Calu3 (cell line): ENCODE measurements at regions not wholly inside any gene's neighbourhood (a gene's known extent, or its start where the extent isn't known, plus 50 kb on each side); places are given as distances from the start of the nearest gene placed in this dataset.

Experiments used
- BruUV-seq: library from RNA; stranded (reverse); fragments of 400-500 nt; replicated peaks from 2 replicates; lab custom pipeline; 2021; lab: Mats Ljungman, UMichigan
- CTCF ChIA-PET: fragments of 300-600 bp; sonication (Branson Sonifier 250); formaldehyde crosslinking; loops from one replicate; lab custom pipeline; 2022; ENCODE audit warnings: antibody characterized with exemption; lab: Charles Lee
- DNase-seq: peaks from one replicate; pipeline ENCODE4 v3.0.0; 2022
- H3K27ac Mint-ChIP-seq: one replicate; pipeline ENCODE4 v1.8.0; 2022; ENCODE audit warnings: mixed read lengths; ENCODE audit not compliant: unreplicated experiment
- H3K27me3 Mint-ChIP-seq: one replicate; pipeline ENCODE4 v1.8.0; 2022; ENCODE audit warnings: mixed read lengths; ENCODE audit not compliant: unreplicated experiment
- H3K36me3 Mint-ChIP-seq: one replicate; pipeline ENCODE4 v1.8.0; 2022; ENCODE audit warnings: mild to moderate bottlenecking, moderate library complexity, mixed read lengths; ENCODE audit not compliant: insufficient read depth, unreplicated experiment
- H3K4me1 Mint-ChIP-seq: one replicate; pipeline ENCODE4 v1.8.0; 2022; ENCODE audit warnings: mild to moderate bottlenecking, low read depth, mixed read lengths; ENCODE audit not compliant: unreplicated experiment
- H3K4me3 Mint-ChIP-seq: one replicate; pipeline ENCODE4 v1.8.0; 2022; ENCODE audit warnings: mild to moderate bottlenecking, low read depth, moderate library complexity, mixed read lengths; ENCODE audit not compliant: unreplicated experiment
- H3K9me3 Mint-ChIP-seq: one replicate; pipeline ENCODE4 v1.8.0; 2022; ENCODE audit warnings: low read depth, mixed read lengths; ENCODE audit not compliant: unreplicated experiment
- intact Hi-C: fragments of 100-400 bp; cut with micrococcal nuclease; formaldehyde crosslinking; loops from one replicate; pipeline ENCODE4 v1.10.0; 2022; ENCODE audit not compliant: unreplicated experiment
- TF ChIP-seq, protein P1 (sequence below): fragments of 200-600 bp; IDR thresholded peaks from one replicate; pipeline ENCODE4 v1.8.0; 2022; ENCODE audit warnings: antibody characterized with exemption; ENCODE audit not compliant: unreplicated experiment

DNA sequence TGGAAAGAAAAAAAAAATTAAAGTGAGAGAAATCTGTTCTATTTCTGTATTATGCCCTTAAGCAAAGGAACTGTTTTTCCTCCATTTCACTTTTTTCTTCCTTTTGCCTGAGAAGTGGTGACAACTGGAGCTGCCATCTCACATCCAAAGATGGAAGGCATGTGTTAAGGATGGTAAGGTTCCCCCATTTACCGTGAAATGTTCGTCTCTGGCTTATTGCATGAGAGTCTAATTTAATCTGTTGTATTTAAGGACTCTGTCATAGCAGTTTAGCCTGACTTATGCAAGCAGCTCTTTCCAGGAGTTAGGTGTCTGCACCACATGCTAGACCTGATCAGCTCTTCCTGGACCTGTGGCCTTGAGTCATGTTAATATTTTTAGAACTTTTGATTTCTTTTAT, 389.5 kb upstream of the MAP3K7 start:
- no peaks in the 10 kb centered on the region for H3K4me1 Mint-ChIP-seq
- H3K27me3 Mint-ChIP-seq, result no peaks in the 10 kb centered on the region
- CTCF ChIA-PET, result no interaction called here
- H3K36me3 Mint-ChIP-seq, result no peaks in the 10 kb centered on the region
- BruUV-seq, result no TSS peak
- DNase-seq, result no peak
- intact Hi-C loops, result no loop called here
- H3K27ac Mint-ChIP-seq, result no peak overlapping the region
- no peaks in the 10 kb centered on the region for H3K9me3 Mint-ChIP-seq
- TF ChIP-seq, protein P1, sequence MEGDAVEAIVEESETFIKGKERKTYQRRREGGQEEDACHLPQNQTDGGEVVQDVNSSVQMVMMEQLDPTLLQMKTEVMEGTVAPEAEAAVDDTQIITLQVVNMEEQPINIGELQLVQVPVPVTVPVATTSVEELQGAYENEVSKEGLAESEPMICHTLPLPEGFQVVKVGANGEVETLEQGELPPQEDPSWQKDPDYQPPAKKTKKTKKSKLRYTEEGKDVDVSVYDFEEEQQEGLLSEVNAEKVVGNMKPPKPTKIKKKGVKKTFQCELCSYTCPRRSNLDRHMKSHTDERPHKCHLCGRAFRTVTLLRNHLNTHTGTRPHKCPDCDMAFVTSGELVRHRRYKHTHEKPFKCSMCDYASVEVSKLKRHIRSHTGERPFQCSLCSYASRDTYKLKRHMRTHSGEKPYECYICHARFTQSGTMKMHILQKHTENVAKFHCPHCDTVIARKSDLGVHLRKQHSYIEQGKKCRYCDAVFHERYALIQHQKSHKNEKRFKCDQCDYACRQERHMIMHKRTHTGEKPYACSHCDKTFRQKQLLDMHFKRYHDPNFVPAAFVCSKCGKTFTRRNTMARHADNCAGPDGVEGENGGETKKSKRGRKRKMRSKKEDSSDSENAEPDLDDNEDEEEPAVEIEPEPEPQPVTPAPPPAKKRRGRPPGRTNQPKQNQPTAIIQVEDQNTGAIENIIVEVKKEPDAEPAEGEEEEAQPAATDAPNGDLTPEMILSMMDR, result no peak
- no peak overlapping the region for H3K4me3 Mint-ChIP-seq

DNA sequence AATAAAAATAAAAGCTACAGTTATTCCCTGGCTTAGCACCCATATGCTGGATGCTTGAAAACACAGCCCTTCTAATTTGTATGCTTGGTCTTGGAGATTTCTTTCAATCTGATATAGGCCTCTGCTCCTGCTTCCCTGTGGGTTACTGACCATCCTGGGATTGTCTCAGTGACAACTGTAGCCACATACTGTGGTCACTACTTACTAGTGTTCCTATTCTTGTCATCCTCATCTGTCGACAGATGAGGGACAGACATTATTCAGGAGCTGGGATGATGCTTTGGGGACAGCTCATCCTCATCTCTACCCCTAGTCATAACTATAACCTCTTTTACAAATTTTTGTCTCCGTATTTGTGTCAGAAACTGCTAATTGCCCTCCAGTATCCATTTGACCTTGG, 388.9 kb upstream of the MAP3K7 start:
- no peak for DNase-seq
- TF ChIP-seq, protein P1, result no peak
- intact Hi-C loops, result no loop called here
- BruUV-seq, result no TSS peak
- Mint-ChIP-seq H3K4me3 (no peak overlapping the region), H3K27ac (no peak overlapping the region), H3K9me3 (no peaks in the 10 kb centered on the region), H3K4me1 (no peaks in the 10 kb centered on the region), H3K27me3 (no peaks in the 10 kb centered on the region), H3K36me3 (no peaks in the 10 kb centered on the region)
- CTCF ChIA-PET, result no interaction called here

GRCh38 chr6:90973188-90973587, 386.3 kb upstream of the MAP3K7 start:
- no peaks in the 10 kb centered on the region for H3K4me1 Mint-ChIP-seq
- H3K27ac Mint-ChIP-seq, result no peak overlapping the region
- H3K4me3 Mint-ChIP-seq, result no peak overlapping the region
- TF ChIP-seq, protein P1, result no peak
- BruUV-seq, result no TSS peak
- no peaks in the 10 kb centered on the region for H3K36me3 Mint-ChIP-seq
- H3K27me3 Mint-ChIP-seq, result no peaks in the 10 kb centered on the region
- intact Hi-C loops, result no loop called here
- CTCF ChIA-PET, result no interaction called here
- DNase-seq, result no peak
- no peaks in the 10 kb centered on the region for H3K9me3 Mint-ChIP-seq

DNA sequence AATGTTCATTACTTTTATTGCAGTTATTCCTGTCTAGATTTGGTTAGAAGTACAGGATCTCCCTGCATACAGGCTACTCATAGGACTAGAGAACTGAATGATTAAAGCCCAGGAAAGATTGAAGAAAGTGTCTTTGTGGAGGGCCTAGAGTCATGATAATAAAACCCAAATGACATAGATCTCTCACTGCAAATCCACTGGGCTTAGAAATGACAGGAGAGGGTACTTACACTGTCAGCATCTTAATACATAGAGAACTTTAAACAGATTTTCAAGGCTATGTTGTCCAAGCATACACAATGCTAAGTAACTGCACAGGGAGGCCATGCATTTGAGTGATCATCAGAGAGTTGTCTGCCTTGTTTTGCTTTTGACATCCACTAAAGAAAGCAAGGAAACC, 383.8 kb upstream of the MAP3K7 start:
- CTCF ChIA-PET, result no interaction called here
- H3K9me3 Mint-ChIP-seq, result no peaks in the 10 kb centered on the region

More for the DNA sequence above, 383.8 kb upstream of the MAP3K7 start:
- no TSS peak for BruUV-seq
- no peaks in the 10 kb centered on the region for H3K36me3 Mint-ChIP-seq
- TF ChIP-seq, protein P1, result no peak
- intact Hi-C loops, result no loop called here
- no peaks in the 10 kb centered on the region for H3K27me3 Mint-ChIP-seq
- no peak overlapping the region for H3K4me3 Mint-ChIP-seq
- no peaks in the 10 kb centered on the region for H3K4me1 Mint-ChIP-seq
- DNase-seq, result no peak
- H3K27ac Mint-ChIP-seq, result no peak overlapping the region
